ENCODE measurements at regions not wholly inside any gene's neighbourhood (a gene's known extent, or its start where the extent isn't known, plus 50 kb on each side); places are given as distances from the start of the nearest gene placed in this dataset.

DNA sequence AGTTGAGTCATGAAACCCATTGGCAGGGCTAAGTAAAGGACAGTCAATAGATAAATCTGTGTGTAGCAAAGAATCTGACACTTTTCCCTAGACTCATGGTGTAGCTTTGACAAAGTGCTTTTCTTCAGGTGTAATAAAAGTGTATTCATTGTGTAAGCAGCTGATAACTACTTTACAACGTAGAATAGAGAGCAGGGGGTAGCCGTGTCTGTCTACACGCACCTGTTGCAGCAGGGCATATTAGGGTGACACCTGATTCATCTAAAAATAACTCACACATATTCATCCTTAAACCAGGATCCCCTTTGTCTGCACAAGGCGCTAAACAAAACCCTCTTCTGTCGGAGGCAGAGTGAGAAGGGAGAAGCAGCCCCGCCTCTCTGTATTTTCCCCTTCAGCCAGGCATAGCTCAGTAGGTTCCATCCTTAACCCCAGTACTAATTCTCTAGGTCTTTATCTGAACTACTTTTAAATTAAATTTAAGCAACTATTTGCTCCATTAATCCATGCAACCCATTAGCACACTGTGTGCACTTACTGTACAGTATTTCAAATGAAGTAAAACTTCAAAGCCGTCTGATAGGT lies 306.7 kb upstream of the SASH1 start:
- H3K36me3 ChIP-seq (ENCODE audit: insufficient read depth in 1 of 2, low read depth in 1 of 2), result no peaks in the 10 kb centered on the region
- intact Hi-C loops (cut with DNase I), result no loop called here
- H3K4me3 ChIP-seq, result no peak overlapping the region
- H3K4me1 ChIP-seq, result no peaks in the 10 kb centered on the region
- no peak overlapping the region for H3K27ac ChIP-seq
- H3K27me3 ChIP-seq (ENCODE audit: insufficient read depth in 3 of 3, low read length in 2 of 3), result no peaks in the 10 kb centered on the region
- TF ChIP-seq, protein P1, sequence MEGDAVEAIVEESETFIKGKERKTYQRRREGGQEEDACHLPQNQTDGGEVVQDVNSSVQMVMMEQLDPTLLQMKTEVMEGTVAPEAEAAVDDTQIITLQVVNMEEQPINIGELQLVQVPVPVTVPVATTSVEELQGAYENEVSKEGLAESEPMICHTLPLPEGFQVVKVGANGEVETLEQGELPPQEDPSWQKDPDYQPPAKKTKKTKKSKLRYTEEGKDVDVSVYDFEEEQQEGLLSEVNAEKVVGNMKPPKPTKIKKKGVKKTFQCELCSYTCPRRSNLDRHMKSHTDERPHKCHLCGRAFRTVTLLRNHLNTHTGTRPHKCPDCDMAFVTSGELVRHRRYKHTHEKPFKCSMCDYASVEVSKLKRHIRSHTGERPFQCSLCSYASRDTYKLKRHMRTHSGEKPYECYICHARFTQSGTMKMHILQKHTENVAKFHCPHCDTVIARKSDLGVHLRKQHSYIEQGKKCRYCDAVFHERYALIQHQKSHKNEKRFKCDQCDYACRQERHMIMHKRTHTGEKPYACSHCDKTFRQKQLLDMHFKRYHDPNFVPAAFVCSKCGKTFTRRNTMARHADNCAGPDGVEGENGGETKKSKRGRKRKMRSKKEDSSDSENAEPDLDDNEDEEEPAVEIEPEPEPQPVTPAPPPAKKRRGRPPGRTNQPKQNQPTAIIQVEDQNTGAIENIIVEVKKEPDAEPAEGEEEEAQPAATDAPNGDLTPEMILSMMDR (IDR thresholded peaks at IDR 0.05), result no peak
- WGBS, 3 donors, result 80 to 86% (median 81%) methylated on average over 7 of the region's 7 CpGs
- no peaks in the 10 kb centered on the region for H3K9me3 ChIP-seq
- no peak for DNase-seq
- ATAC-seq, result no peak

DNA sequence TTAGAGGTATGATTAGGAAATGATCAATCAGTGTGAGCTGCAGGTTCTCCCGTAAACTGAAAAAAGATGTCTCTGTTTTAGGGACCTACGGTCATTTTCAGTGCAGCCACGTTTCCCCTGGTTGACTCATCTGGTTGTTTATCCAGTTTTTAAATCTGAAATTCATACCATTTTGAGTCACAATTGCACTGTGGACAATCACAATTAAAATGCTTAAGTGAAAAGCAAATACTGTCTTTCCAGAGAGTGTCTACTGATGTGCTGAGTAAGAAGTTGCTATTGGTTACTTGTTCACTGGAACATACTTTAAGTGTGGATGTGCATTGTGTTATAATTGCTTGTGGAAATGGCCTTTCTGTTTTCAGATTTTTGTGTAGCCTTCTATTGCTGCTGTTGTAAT lies 305.1 kb upstream of the SASH1 start:
- DNase-seq (no peak), ATAC-seq (no peak)
- no peak overlapping the region for H3K4me3 ChIP-seq
- 58 to 74% (median 61%) methylated on average over 3 of the region's 3 CpGs for WGBS, 3 donors
- TF ChIP-seq, protein P1 (IDR thresholded peaks at IDR 0.05), result no peak
- H3K27ac ChIP-seq, result no peak overlapping the region
- no peaks in the 10 kb centered on the region for H3K9me3 ChIP-seq
- H3K36me3 ChIP-seq (ENCODE audit: insufficient read depth in 1 of 2, low read depth in 1 of 2), result no peaks in the 10 kb centered on the region
- no peaks in the 10 kb centered on the region for H3K4me1 ChIP-seq
- H3K27me3 ChIP-seq (ENCODE audit: insufficient read depth in 3 of 3, low read length in 2 of 3), result no peaks in the 10 kb centered on the region
- intact Hi-C loops (cut with DNase I), result no loop called here

DNA sequence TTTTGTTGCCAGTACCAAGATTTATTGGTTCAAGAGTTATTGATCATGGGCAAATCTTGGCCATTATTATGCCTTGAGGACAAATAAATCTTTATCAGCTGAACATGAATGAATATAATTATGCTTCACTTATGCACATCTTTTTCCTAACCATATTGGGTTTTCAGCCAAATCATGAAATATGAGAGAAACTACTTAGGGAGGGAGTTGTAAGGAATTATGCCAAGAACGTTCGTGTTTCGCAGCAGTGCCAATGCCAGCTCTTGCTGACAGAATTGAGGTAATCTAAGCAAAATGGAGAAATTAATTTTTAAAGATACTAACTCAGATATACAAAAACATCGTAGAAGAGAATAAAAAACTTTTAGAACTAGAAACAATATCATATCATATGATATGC lies 301.1 kb upstream of the SASH1 start:
- DNase-seq, result no peak
- no peak overlapping the region for H3K27ac ChIP-seq
- intact Hi-C loops (cut with DNase I), result no loop called here
- WGBS, 3 donors, result 42 to 59% (median 44%) methylated on average over 4 of the region's 4 CpGs
- H3K4me1 ChIP-seq, result no peaks in the 10 kb centered on the region
- H3K36me3 ChIP-seq (ENCODE audit: insufficient read depth in 1 of 2, low read depth in 1 of 2), result no peaks in the 10 kb centered on the region
- TF ChIP-seq, protein P1 (IDR thresholded peaks at IDR 0.05), result no peak
- ATAC-seq, result no peak
- no peak overlapping the region for H3K4me3 ChIP-seq
- no peaks in the 10 kb centered on the region for H3K9me3 ChIP-seq
- no peaks in the 10 kb centered on the region for H3K27me3 ChIP-seq (ENCODE audit: insufficient read depth in 3 of 3, low read length in 2 of 3)

DNA sequence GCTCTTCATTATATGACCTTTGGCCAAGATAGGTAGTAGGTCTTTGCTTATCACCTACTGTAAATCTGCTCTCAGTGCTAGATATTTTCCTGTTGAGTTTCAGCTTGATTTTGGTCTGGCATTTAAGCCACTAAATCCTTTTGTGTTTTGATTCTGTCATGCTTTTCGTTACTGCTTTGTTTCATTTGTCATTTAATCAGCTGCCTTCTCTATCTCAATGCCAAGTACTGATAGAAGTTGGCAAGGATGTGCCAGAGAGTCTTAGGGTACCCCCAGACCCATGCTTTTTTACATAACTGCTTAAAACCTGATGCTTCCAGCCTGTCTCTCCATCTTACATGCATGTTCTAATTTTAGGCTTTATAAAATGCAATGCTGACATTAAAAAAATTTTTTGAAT lies 300.1 kb upstream of the SASH1 start:
- TF ChIP-seq, protein P1 (IDR thresholded peaks at IDR 0.05), result no peak
- Histone ChIP-seq H3K4me1 (no peaks in the 10 kb centered on the region), H3K27ac (no peak overlapping the region), H3K4me3 (no peak overlapping the region), H3K9me3 (no peaks in the 10 kb centered on the region), H3K27me3 (ENCODE audit: insufficient read depth in 3 of 3, low read length in 2 of 3) (no peaks in the 10 kb centered on the region), H3K36me3 (ENCODE audit: insufficient read depth in 1 of 2, low read depth in 1 of 2) (no peaks in the 10 kb centered on the region)
- ATAC-seq (no peak), DNase-seq (no peak)
- WGBS, 3 donors, result 38 to 51% (median 39%) methylated on average over 1 of the region's 1 CpG
- intact Hi-C loops (cut with DNase I), result no loop called here

DNA sequence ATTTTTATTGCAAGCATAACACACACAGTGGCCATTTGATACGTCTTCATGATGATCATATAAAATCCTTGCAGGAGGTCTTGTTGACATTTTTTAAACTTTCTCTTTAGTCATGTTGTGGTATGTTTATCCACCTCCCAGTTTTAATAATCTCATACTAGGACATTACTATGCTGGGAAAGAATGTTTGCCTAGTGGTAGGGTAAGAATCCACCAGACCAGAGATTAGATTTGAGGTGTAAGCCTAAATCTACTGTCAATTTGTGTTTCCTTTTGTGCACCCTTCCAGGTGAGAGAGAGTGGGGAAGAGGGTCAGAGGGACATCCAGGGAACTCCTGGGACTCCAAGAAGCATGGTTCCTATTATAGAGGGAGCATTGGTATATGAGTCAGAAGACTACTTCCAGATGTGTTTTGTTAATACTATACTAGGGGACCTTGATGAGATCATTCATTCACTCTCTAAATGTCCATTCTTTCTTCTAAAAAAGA lies 298.3 kb upstream of the SASH1 start:
- Histone ChIP-seq H3K4me3 (no peak overlapping the region), H3K4me1 (no peaks in the 10 kb centered on the region), H3K27me3 (ENCODE audit: insufficient read depth in 3 of 3, low read length in 2 of 3) (no peaks in the 10 kb centered on the region), H3K9me3 (no peaks in the 10 kb centered on the region), H3K27ac (no peak overlapping the region), H3K36me3 (ENCODE audit: insufficient read depth in 1 of 2, low read depth in 1 of 2) (no peaks in the 10 kb centered on the region)
- ATAC-seq, result no peak
- intact Hi-C loops (cut with DNase I), result no loop called here
- WGBS, 3 donors, result 67 to 71% (median 70%) methylated on average over 1 of the region's 1 CpG
- TF ChIP-seq, protein P1 (IDR thresholded peaks at IDR 0.05), result no peak
- DNase-seq, result no peak
